Heart left ventricle (tissue), 16 donors: ENCODE measurements at regions not wholly inside any gene's neighbourhood (a gene's known extent, or its start where the extent isn't known, plus 50 kb on each side); places are given as distances from the start of the nearest gene placed in this dataset.

Experiments
- ATAC-seq, 4 donors: fragments of 200-7000 bp; cut with Tn5 transposase; one replicate each; pipeline ENCODE4 v1.9.1; 2020 to 2022; ENCODE audit warnings: moderate library complexity in 4 of 4, mild to moderate bottlenecking in 3 of 4, moderate number of reproducible peaks in 1 of 4
- DNase-seq, 5 donors: peaks; one replicate each; pipeline ENCODE4 v3.0.0-alpha.2; 2020
- H3K27ac ChIP-seq, 12 donors: fragments of 200-600 bp; sonication (generic) in 4 of 12; one replicate each; pipeline versions ENCODE4 v1.5.0 to v1.8.0; 2016 to 2022; ENCODE audit warnings: mild to moderate bottlenecking in 2 of 12
- H3K27me3 ChIP-seq, 9 donors: fragments of 200-600 bp; sonication (generic) in 2 of 9; one replicate each; pipeline versions ENCODE4 v1.5.1 to v1.8.0; 2016 to 2022; ENCODE audit warnings: mild to moderate bottlenecking in 3 of 9
- H3K36me3 ChIP-seq, 9 donors: fragments of 200-600 bp; sonication (generic) in 2 of 9; one replicate each; pipeline versions ENCODE4 v1.5.0 to v1.8.0; 2018 to 2022; ENCODE audit warnings: mild to moderate bottlenecking in 2 of 9
- H3K4me1 ChIP-seq, 12 donors: fragments of 200-600 bp; sonication (generic) in 4 of 12; one replicate each; pipeline versions ENCODE4 v1.5.0 to v1.8.0; 2016 to 2022; ENCODE audit warnings: mild to moderate bottlenecking in 3 of 12
- H3K4me3 ChIP-seq, 12 donors: fragments of 200-600 bp; sonication (generic) in 4 of 12; one replicate each; pipeline versions ENCODE4 v1.5.0 to v1.8.0; 2017 to 2022; ENCODE audit warnings: mild to moderate bottlenecking in 9 of 12, moderate library complexity in 4 of 12
- H3K9me3 ChIP-seq, 12 donors: fragments of 200-600 bp; sonication (generic) in 4 of 12; one replicate each; pipeline versions ENCODE4 v1.5.0 to v1.8.0; 2016 to 2022; ENCODE audit warnings: mild to moderate bottlenecking in 1 of 12
- POLR2A ChIP-seq, 2 donors: fragments of 450-650 bp; IDR thresholded peaks; one replicate each; pipeline ENCODE4 v1.6.1; 2017; ENCODE audit warnings: antibody characterized with exemption in 2 of 2, mild to moderate bottlenecking in 2 of 2, moderate library complexity in 2 of 2
- WGBS, 4 donors: extraction: QIAGEN DNeasy Blood & Tissue Kit in 2 of 4; methylation state at CpG; one replicate each; pipeline versions ENCODE4 v1.1.5 to v1.1.7; 2013 to 2018; 5-methylcytosine and 5-hydroxymethylcytosine counted together
- intact Hi-C, 10 donors: fragments of 100-400 bp; cut with DNase I; formaldehyde crosslinking; loops; one replicate each; pipeline versions ENCODE4 v1.11.1 to v1.14.2; 2022
- TF ChIP-seq, protein P1 (sequence below), 12 donors: fragments of 200-600 bp; sonication (generic) in 4 of 12; IDR thresholded peaks; one replicate each; pipeline versions ENCODE4 v1.5.0 to v1.8.0; 2018 to 2022; ENCODE audit warnings: antibody characterized with exemption in 12 of 12, mild to moderate bottlenecking in 5 of 12
- donor health status: ischemic (EF 13 %, LVEDD 7.1; RV severe dilation, severe dysfunction).
- donor health status: healthy with polysubstance abuse.
- donor health status: DM: no; HTN: yes; CAD: no.
- donor health status: DM: no; HTN: no; CAD: no.
- donor health status: ischemic (EF 25% LVEDD 6.9; RV normal size, moderate dysfunction).
- donor health status: ischemic (EF 25% LVEDD 5.7; RV mildly dilated, moderate dysfunction).
- donor health status: healthy.
- donor health status: DM: yes; HTN: yes; CAD: no.
- donor health status: ischemic (EF 35%, LVEDD 5.7; RV mildly dilated, moderate dysfunction).
- donor health status: nonischemic (EF 11% LVEDD 7.7; RV severe dilation, severe dysfunction).
- donor health status: DM: yes; HTN: yes; CAD: no.
- donor health status: PGD.
- donor health status: ischemic (EF 29% LVEDD 5.4; RV normal size, mild dysfunction).
- donor health status: nonischemic (EF 23%, LVEDD 6.1; RV moderate dilation, normal function).

DNA sequence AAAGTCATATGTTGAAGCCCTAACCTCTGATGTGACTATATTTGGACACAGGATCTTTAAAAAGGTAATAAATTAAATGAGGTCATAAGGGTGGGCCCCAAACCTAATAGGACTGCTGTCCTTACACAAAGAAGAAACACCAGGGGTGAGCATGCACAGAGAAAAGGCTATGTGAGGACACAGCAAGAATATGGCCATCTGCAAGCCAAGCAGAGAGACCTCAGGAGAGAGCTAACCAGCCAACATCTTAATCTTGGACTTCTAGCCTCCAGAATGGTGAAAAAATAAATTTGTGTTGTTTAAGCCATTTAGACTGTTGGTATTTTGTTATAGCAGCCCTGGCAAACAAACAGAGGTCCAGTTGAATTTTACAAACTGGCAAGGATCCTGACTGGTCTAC lies 223.9 kb downstream of the LTN1 start:
- H3K36me3 ChIP-seq: no peaks in the 10 kb centered on the region
- DNase-seq (no peak), ATAC-seq (no peak)
- intact Hi-C loops: no loop called here
- H3K27ac ChIP-seq: no peak overlapping the region
- H3K4me3 ChIP-seq: no peak overlapping the region
- no peaks in the 10 kb centered on the region for H3K27me3 ChIP-seq
- TF ChIP-seq, protein P1, sequence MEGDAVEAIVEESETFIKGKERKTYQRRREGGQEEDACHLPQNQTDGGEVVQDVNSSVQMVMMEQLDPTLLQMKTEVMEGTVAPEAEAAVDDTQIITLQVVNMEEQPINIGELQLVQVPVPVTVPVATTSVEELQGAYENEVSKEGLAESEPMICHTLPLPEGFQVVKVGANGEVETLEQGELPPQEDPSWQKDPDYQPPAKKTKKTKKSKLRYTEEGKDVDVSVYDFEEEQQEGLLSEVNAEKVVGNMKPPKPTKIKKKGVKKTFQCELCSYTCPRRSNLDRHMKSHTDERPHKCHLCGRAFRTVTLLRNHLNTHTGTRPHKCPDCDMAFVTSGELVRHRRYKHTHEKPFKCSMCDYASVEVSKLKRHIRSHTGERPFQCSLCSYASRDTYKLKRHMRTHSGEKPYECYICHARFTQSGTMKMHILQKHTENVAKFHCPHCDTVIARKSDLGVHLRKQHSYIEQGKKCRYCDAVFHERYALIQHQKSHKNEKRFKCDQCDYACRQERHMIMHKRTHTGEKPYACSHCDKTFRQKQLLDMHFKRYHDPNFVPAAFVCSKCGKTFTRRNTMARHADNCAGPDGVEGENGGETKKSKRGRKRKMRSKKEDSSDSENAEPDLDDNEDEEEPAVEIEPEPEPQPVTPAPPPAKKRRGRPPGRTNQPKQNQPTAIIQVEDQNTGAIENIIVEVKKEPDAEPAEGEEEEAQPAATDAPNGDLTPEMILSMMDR (IDR thresholded peaks at IDR 0.05): no peak
- TF ChIP-seq POLR2A (IDR thresholded peaks at IDR 0.05): no peak
- H3K4me1 ChIP-seq: peaks cover 0 to 34% (median 2%) of the 10 kb centered on the region in 12 donors
- H3K9me3 ChIP-seq: peaks cover 0 to 10% (median 0%) of the 10 kb centered on the region in 12 donors

DNA sequence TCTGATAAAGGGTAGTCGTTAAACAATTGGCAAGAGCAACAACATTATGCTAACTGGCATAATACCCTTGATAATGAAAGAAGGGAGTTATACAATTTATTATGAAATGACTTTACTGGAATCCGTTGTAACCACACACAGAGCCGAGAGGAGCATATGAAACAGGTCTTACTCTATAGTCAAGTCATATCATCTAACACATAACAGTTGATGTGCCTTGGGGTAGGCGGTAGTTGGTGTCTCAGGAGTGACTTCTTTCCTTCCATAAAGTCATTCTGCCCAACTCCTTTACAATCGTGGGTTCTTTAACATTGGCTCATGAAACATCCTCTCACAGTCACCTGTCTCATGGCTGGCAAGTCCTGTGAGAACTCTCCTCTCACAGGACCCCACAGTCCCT lies 225.2 kb downstream of the LTN1 start:
- 78 to 90% (median 86%) methylated on average over 5 of the region's 5 CpGs for WGBS, 4 donors

DNA sequence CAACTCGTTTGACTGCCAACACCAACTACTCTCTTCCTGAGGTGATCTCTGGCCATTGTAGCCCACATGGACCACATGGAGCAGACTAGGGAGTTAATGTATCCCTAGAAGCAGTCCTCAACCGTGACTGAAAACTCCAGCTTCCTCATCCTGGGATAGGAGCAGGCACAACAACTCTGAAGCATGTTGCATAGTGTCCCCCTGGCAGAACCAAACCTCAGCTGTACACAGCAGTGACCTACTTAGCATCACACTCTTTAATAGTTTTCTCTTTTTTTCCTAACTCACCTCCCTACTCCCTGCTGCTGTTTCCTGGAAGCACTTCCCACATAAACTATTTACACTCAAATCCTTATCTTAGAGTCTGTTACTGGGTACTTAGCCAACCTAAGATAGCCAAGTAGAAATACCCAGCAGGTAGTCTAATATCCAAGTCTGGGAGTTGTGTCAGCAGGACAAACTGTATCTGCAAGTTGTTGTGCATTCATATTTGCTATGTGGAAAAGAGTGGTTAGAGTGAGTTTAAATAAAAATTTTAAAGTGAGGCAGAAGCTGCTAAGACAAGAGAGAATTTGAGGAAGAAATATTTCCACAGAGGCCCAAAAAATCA lies 228.8 kb downstream of the LTN1 start:
- 15 to 35% (median 25%) methylated on average over 2 of the region's 2 CpGs for WGBS, 4 donors
- H3K27me3 ChIP-seq: no peaks in the 10 kb centered on the region
- TF ChIP-seq POLR2A (IDR thresholded peaks at IDR 0.05): no peak
- TF ChIP-seq, protein P1 (IDR thresholded peaks at IDR 0.05): no peak
- peaks cover 0 to 10% (median 0%) of the 10 kb centered on the region in 12 donors for H3K9me3 ChIP-seq
- peak; percentile 20 to 59 (median 44) for ATAC-seq
- H3K4me3 ChIP-seq: no peak overlapping the region
- peaks cover 0 to 22% (median 1%) of the 10 kb centered on the region in 12 donors for H3K4me1 ChIP-seq
- no peak for DNase-seq
- intact Hi-C loops: no loop called here
- peak overlapping the region in 7 of 12 donors; percentile 15 to 70 (median 38) for H3K27ac ChIP-seq
- no peaks in the 10 kb centered on the region for H3K36me3 ChIP-seq

More for the DNA sequence above, 225.2 kb downstream of the LTN1 start:
- H3K36me3 ChIP-seq: no peaks in the 10 kb centered on the region
- H3K27me3 ChIP-seq: no peaks in the 10 kb centered on the region
- DNase-seq (no peak), ATAC-seq (no peak)
- no peak for TF ChIP-seq POLR2A (IDR thresholded peaks at IDR 0.05)
- TF ChIP-seq, protein P1 (IDR thresholded peaks at IDR 0.05): no peak
- intact Hi-C loops: no loop called here
- no peak overlapping the region for H3K4me3 ChIP-seq
- H3K4me1 ChIP-seq: peaks cover 0 to 22% (median 3%) of the 10 kb centered on the region in 12 donors
- no peak overlapping the region for H3K27ac ChIP-seq
- peaks cover 0 to 10% (median 0%) of the 10 kb centered on the region in 12 donors for H3K9me3 ChIP-seq

DNA sequence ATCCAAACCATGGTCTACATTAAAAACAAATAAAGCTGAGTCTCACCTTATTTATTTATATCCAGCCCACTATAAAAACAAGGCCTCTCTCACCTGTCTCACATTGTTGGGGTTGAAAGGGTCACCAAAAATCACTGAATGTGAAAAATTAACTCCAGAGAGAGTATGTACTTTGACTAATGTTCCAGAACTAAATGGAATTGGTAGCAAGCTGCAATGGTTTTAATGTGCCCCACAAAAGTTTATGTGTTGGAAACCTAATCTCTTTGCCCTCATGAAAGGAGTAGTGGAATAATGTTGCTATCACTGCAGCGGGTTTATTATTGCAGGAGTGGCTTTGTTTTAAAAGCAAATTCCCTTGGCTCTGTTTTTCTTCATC lies 230.3 kb downstream of the LTN1 start:
- WGBS, 4 donors: 40 to 91% (median 47%) methylated on average over 1 of the region's 1 CpG
- H3K4me3 ChIP-seq: no peak overlapping the region
- H3K27me3 ChIP-seq: no peaks in the 10 kb centered on the region
- H3K4me1 ChIP-seq: peaks cover 0 to 32% (median 10%) of the 10 kb centered on the region in 12 donors
- peaks cover 0 to 10% (median 0%) of the 10 kb centered on the region in 12 donors for H3K9me3 ChIP-seq
- H3K36me3 ChIP-seq: no peaks in the 10 kb centered on the region
- TF ChIP-seq POLR2A (IDR thresholded peaks at IDR 0.05): no peak
- TF ChIP-seq, protein P1 (IDR thresholded peaks at IDR 0.05): no peak
- peak overlapping the region in 1 of 12 donors; percentile 58 for H3K27ac ChIP-seq
- ATAC-seq (no peak), DNase-seq (no peak)
- intact Hi-C loops: no loop called here
